ENCODE measurements at regions not wholly inside any gene's neighbourhood (a gene's known extent, or its start where the extent isn't known, plus 50 kb on each side); places are given as distances from the start of the nearest gene placed in this dataset.
A peak's percentile ranks its signal among the peaks of the same experiment; 100 is the strongest.

GRCh38 chr5:125978015-125978414 is 445.2 kb upstream of the GRAMD2B start:
- WGBS, 4 donors: 85 to 92% (median 91%) methylated on average over 3 of the region's 3 CpGs
- intact Hi-C loops (cut with DNase I): no loop called here
- no peak overlapping the region for H3K27ac ChIP-seq
- no peaks in the 10 kb centered on the region for H3K9me3 ChIP-seq
- H3K4me1 ChIP-seq: peaks cover 0 to 4% (median 0%) of the 10 kb centered on the region in 12 donors
- no peaks in the 10 kb centered on the region for H3K36me3 ChIP-seq
- ATAC-seq: no peak
- DNase-seq: no peak
- TF ChIP-seq, protein P1, sequence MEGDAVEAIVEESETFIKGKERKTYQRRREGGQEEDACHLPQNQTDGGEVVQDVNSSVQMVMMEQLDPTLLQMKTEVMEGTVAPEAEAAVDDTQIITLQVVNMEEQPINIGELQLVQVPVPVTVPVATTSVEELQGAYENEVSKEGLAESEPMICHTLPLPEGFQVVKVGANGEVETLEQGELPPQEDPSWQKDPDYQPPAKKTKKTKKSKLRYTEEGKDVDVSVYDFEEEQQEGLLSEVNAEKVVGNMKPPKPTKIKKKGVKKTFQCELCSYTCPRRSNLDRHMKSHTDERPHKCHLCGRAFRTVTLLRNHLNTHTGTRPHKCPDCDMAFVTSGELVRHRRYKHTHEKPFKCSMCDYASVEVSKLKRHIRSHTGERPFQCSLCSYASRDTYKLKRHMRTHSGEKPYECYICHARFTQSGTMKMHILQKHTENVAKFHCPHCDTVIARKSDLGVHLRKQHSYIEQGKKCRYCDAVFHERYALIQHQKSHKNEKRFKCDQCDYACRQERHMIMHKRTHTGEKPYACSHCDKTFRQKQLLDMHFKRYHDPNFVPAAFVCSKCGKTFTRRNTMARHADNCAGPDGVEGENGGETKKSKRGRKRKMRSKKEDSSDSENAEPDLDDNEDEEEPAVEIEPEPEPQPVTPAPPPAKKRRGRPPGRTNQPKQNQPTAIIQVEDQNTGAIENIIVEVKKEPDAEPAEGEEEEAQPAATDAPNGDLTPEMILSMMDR (IDR thresholded peaks at IDR 0.05): no peak
- no peak for TF ChIP-seq POLR2A (IDR thresholded peaks at IDR 0.05)
- no peaks in the 10 kb centered on the region for H3K27me3 ChIP-seq
- no peak overlapping the region for H3K4me3 ChIP-seq

DNA sequence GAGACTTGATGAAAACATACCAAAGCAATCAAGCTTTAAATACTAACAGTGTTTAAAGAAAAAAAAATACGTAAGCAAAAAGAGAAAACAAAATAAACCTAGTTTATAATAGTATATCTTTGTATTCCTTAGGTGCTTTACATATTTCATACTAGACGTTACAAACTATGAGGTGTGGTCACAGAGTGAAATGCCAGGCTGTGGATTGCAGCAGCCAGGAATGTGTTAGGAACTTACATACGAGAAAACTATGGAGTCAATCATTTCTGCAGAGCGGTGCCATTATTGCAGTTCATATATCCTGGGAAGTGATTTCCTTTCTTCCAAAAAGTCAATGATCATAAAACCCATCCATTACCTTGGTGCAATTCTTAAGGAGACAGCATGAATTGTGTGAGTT is 443.6 kb upstream of the GRAMD2B start:
- intact Hi-C loops (cut with DNase I): no loop called here
- 70 to 79% (median 74%) methylated on average over 4 of the region's 4 CpGs for WGBS, 4 donors

GRCh38 chr5:125981016-125981415 is 442.2 kb upstream of the GRAMD2B start:
- TF ChIP-seq, protein P1 (IDR thresholded peaks at IDR 0.05): no peak
- no peak for TF ChIP-seq POLR2A (IDR thresholded peaks at IDR 0.05)
- Histone ChIP-seq H3K4me1 (peaks cover 0 to 4% (median 0%) of the 10 kb centered on the region in 12 donors), H3K9me3 (peaks cover 0 to 17% (median 0%) of the 10 kb centered on the region in 12 donors), H3K27ac (no peak overlapping the region), H3K36me3 (no peaks in the 10 kb centered on the region), H3K4me3 (no peak overlapping the region), H3K27me3 (no peaks in the 10 kb centered on the region)
- DNase-seq (peak in 3 of 5 donors; percentile 25 to 58 (median 50)), ATAC-seq (peak; percentile 61 to 82 (median 72))
- intact Hi-C loops (cut with DNase I): no loop called here

More for the DNA sequence above, 443.6 kb upstream of the GRAMD2B start:
- TF ChIP-seq, protein P1 (IDR thresholded peaks at IDR 0.05): no peak
- TF ChIP-seq POLR2A (IDR thresholded peaks at IDR 0.05): no peak
- Histone ChIP-seq H3K27ac (no peak overlapping the region), H3K4me3 (no peak overlapping the region), H3K9me3 (peaks cover 0 to 12% (median 0%) of the 10 kb centered on the region in 12 donors), H3K36me3 (no peaks in the 10 kb centered on the region), H3K4me1 (peaks cover 0 to 4% (median 0%) of the 10 kb centered on the region in 12 donors), H3K27me3 (no peaks in the 10 kb centered on the region)
- no peak for DNase-seq
- ATAC-seq: no peak

GRCh38 chr5:125987677-125988255 is 435.4 kb upstream of the GRAMD2B start:
- 78 to 88% (median 82%) methylated on average over 2 of the region's 2 CpGs for WGBS, 4 donors
- Histone ChIP-seq H3K4me1 (peaks cover 0 to 6% (median 0%) of the 10 kb centered on the region in 12 donors), H3K27me3 (no peaks in the 10 kb centered on the region), H3K9me3 (peaks cover 0 to 17% (median 0%) of the 10 kb centered on the region in 12 donors), H3K4me3 (no peak overlapping the region), H3K27ac (no peak overlapping the region), H3K36me3 (no peaks in the 10 kb centered on the region)
- no peak for TF ChIP-seq POLR2A (IDR thresholded peaks at IDR 0.05)
- TF ChIP-seq, protein P1 (IDR thresholded peaks at IDR 0.05): peak in 4 of 12 donors; percentile 9 to 30 (median 14)
- DNase-seq (no peak), ATAC-seq (peak in 3 of 4 donors; percentile 33 to 69 (median 51))
- intact Hi-C loops (cut with DNase I): no loop called here
